KG1 (cell line): ENCODE measurements at regions not wholly inside any gene's neighbourhood (a gene's known extent, or its start where the extent isn't known, plus 50 kb on each side); places are given as distances from the start of the nearest gene placed in this dataset.
A peak's percentile ranks its signal among the peaks of the same experiment; 100 is the strongest.

Experiments used
- DNase-seq: peaks from one replicate; lab custom pipeline; 2025; lab: John Stamatoyannopoulos, UW

DNA sequence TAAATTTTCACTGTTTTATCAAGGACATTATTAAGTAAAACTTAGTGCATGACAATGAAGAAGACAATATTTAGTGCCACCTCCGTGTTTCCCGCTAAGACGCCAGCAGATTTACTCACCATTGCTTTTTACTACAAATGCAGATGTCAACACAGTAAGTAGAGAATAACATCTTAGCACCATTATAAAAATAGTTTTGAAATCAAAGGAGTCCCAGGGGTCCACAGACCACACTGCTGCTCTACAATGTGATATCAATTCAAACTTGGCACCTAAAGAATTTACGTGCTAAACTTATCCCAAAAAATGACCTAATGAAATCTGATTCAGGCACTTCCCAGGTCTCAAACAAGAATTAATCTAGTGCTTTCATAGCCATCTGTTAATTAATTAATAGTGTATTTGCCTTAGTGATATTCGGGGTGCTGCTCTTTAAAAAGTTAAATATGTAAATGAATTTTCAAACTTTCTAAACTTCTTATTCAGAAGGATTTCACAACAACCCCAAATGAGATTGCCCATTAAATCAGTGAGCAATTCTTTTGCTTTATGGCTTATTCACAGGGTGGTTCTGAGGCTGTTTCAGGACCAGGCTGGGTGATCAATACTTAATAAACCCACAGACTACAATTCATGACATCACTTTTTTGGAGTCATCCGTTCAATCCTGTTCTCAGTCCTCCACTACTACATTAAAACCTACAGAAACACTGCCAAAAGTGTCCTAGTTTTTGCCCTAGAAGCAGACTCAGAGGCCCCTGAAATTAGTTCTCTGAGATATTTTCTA is 161.3 kb upstream of the LMNTD1 start:
- no peak for DNase-seq

DNA sequence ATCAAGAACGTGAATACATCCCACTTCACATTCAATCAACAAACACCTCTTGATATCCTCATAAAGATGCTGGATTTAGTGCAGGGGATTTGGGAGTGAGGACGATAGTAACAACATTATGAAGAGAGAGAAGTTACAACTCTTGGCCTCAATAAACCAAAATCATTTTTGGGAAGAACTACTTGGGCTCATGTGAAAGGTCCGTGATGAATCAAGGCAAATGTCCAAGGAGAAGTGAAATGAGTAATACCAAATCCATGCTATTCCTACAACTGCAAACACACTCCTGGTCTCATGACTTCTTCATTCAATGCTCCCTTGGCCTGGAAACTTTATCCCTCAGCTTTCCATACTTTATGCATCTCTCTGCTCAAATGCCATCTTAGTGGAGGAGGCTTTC is 162.0 kb upstream of the LMNTD1 start:
- DNase-seq = no peak

DNA sequence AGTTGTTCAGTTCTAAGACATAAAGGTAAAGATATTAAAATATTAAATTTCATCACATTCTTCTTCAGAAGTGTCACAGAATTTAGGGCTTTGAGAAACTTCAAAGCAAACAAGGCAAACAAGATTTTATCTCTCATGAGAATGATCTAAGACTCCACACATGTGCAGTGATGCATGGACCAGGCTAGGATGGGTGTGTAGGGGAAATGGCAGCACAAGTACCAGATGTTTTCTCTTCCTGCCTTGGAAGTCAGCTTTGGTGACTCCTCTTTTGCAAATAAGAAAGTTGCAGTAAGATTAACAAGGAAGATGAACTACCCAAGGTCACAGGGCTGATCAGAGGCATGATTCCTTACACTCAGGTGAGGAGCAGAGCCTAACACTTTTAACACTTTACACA is 163.8 kb upstream of the LMNTD1 start:
- no peak for DNase-seq

DNA sequence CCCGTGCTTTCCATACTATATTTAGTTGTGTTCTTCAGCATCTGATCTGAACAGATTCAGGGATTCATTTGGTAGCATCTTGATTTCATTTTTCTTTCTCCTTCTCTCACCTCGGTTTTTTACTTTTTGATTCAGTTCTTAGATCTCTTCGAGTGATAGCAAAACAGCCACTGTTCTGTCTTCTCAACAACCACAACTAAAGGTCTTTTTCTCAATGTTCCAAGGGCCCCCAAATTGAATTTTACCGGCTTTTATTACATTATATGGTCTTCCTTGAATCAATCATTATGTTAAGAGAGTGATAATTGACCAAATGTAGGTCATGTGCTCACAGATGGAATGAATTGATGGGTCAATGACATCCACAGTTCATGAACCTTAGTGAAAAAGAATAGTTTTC is 164.5 kb upstream of the LMNTD1 start:
- no peak for DNase-seq

DNA sequence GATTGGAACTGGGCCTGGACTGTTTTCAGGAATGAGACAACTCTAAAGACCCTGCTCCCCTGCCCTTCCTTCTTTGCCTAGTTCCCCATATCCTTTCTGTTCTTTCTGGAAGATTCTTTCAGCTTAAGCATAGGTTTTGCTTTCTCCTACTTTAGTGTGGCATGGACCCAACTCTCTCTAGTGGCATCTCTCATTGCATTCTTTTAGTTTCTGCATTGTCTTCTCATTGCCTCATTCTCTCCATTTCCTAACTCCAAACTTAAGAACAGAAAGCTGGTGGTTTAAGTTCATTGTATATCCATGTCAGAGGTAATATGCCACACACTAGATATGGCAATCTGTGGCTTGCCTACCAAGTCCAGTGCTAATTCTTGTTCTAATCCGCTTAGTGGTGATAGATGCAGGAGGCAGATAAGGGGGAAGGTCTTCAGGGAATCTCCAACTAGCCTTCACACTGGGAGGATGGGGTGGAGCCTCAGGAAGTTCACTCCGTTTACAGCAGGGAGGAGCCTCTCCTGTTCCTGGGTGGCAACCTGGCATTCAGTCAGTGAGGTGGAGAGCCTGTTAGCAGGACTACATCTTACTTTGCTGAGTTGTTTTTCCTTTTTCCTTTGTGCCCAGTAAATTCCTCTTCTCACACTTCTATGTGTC is 165.1 kb upstream of the LMNTD1 start:
- DNase-seq = no peak

DNA sequence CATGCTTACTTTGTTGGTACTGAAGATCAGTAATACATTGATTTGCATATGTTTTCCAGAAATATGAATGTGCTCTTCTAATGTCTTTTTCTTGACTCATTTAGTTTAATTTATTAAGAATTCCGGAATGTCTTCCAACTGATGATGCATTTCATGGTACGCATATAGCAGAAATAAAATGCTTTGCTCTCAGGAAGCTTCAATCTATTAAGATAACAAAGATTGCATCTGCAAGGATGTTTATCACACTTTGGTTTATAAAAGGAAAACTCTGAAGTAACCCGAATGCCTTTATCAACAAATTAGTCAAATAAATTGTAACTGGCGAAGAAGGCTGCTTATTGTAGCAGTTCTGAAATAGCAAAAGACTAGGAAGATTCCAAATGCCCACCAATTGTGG is 166.4 kb upstream of the LMNTD1 start:
- no peak for DNase-seq

DNA sequence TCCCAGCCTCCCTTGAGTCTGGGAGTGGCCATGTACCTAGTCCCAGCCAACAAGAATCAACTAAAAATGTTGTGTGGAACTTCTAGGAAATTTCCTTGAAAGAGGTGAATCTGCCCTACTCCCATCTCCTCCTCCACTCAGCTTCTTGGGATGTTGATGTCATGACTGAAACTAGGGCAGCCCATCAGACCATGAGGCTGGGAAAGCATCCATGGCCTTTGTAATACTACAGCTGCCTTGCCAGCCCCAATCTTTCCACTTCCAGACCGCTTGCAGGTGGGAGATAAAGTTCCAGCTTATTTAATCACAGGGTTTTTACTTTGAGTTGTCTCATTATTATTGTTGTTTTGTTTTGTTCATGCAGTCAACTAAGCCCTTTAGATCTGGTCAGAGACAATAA is 170.3 kb upstream of the LMNTD1 start:
- no peak for DNase-seq

DNA sequence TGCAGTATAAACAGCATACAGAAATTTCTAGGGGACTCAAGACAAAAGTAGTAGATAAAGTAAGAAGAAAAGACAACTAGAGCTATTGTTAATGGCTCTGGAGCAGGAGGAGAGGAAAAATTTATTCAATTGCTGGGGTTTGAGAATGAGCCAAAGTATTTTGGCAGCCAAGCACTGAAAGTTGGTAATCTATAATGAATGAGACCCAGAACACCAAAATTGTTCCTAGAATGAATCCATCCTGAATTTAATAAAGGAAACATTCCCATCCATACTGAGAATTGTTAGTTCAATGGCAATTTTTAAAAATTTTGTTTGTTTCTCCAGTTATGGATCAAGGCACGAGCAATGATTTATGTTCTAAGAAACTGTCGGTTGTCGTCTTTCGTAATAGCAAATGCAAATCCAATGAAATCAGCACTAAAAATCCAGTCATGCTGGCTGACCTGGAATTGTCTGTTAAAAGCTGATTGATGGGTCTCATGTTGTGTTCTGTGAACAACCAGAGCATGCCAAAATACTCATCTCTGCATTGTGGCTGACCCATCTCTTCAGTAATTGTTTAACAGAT is 170.9 kb upstream of the LMNTD1 start:
- no peak for DNase-seq

DNA sequence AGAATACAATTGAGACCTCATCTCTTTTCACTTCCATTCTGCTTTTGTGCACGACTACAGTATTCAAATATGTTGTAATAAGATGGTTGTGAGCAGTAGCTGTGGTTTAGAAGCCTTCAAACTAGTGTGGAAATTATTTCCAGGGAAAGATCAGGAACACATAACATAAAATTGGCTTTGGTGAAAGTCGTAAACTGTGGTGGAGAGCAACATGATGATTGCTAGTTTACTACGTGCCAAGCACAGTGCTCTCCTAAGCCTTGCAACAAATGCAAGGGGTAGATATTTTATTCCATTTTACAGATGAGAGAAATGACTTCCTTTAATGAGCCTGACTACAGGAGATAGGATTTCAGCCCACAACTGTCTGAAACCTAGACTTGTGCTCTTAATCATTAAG is 172.4 kb upstream of the LMNTD1 start:
- no peak for DNase-seq

DNA sequence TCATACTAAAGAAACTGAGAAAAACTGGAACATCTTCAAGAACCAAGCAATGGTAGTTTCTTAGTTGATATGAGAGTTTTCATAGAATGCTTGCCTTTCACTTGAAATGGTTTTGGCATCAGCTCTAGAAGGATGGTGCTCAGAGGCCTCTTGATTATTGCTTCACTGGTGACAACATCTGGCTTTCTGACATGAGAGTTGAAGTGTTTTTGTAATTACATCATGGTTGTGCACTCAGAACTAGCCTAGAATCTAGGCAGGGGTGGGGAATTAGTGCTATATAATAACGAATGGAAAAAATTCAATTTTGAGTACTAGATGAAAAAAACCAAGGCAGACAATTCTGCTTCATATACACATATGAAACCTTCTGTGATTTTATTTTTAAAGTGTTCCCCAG is 172.8 kb upstream of the LMNTD1 start:
- no peak for DNase-seq

DNA sequence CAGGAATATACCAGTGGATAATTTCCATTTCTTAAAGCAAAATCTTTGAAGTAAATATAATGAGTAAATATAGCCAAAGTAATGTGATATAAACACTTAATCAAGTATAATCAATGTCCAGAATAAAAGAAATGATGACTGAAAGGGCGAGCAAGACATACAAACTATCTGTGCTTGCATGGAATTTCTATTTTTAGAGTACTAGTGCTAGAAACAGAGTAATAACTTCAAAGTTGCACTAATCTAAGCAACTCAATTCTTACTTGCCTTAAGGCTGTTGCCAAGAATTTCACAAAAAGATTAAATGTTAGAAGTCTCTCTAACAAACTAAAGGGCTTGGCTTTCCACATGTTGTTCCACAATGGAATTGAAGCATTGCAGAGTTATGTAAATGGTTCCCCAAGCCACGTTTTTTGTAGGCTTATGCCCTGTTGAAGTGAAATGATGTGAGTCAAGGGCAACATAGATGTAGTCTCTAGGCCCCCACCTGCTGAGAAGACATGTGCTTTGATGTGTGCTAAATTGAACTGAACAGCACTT is 175.0 kb upstream of the LMNTD1 start:
- DNase-seq = no peak

DNA sequence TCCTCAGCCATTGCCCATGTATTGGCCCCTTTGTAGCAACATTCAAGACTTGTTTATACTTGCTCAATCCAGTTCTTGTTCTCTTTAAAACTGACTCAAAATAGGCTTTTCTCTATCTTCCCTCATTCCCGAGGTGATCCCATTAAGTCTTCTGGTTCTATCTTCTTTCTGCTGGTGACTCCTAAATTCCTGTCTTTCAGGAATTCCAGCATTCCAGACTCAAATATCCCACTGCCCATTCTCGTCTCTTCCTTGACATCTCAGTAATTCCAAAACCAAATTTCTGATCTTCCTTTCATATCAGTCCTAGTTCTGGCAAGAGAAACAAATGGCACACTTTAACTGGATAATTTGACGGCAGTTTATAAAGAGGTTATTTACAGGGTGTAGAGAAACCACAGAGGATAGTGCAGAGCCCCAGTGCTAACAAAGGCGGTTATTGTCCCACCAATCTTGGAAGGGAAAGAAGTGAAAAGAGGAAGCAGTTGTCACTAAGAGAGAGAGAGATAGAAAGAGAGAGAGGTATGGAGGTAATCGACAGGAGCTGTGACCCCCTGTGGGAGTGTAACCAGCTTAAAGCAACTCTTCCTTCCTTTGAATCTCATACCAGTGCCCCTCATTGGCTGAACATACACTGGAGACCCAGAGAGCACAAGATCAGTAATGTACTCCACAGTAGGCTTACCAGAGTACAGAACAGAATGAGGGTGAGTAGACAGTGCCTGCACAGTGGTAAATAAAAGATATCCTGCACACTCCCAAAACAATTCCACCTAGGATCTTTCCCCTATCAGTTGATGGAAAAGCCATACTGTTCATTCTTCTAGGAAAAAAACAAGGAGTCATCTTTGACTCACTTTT is 177.6 kb upstream of the LMNTD1 start:
- DNase-seq = peak; percentile 71

DNA sequence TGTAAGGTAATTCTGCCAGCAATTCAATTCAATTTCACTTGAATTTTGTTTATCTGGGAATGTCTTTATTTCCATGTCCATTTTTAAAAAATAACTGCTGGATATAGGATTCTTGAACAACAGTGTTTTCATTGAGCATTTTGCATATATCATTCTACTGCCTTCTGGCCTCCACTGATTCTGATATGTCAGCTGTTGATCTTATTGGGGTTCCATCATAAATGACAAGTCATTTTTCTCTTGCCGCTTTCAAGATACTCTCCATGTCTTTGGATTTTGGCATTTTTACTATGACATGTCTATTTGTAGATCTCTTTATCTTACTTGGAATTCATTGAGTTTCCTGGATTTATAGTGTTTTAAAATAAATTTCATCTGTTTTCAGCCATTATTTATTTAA is 180.5 kb upstream of the LMNTD1 start:
- DNase-seq = no peak

DNA sequence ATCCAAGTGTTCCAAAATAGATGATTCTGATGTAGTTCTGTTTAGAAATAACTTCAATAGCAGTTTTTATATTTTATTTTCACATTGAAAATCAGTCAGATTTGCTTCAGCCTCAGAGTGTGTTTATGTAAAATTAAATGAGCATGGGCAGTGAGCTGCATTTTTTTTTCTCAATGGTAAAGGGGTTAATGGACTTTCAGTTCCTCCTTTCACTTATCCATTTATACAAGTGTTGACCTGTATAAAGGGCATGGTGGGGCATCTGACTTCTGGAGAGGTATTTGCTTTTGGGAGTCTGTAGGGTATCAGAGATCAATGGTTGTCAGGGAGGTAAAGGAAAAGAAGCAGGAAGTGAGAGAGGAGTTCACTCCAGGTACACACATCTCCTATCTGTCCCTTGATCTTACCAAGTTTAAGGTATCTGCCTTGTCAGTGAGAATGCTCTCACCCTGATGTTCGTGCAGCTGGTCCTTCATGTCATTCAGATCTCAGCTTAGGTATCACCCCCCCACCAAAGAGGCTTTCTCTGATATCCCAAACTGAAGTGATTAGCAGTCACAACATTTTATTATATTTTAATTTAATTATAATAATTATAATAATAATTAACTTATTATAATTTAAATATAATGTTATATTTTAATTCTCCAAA is 181.6 kb upstream of the LMNTD1 start:
- DNase-seq = no peak

DNA sequence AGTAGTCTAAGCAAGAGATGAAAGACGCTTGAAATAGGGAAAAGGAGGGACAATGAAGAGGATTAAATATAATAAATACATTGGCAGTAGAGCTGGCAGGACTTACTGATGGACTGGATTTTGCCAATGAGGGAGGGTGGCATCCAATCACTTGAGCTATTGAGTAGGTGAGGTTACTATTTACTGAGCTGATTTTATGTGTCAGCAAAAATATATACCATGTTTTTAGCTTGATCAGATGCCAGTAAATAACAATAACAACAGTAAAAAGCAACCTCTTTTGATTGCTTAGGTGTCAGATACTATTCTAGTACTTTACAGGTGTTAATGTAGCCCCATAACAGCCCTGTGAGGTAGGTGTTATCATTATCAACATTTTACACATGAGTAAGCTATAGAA is 187.5 kb upstream of the LMNTD1 start:
- no peak for DNase-seq

DNA sequence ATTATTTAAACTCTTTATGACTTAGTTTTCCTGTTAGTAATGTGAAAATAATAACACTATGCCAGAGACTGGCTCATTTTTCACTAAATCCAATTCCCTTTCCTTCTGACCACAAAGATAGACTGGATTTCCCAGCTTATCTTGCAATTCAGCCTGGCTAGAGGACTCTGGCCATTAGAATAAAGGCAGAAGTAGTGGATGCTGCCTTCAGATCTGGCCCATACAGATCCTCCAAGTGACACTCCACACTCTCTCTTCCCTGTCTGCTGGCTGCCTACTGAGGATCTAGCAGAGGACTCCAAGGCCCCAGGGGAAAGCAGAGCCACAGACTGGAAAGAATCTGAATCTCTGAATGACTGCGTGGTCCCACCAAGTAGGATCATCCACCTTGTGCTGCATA is 188.8 kb upstream of the LMNTD1 start:
- DNase-seq = no peak

DNA sequence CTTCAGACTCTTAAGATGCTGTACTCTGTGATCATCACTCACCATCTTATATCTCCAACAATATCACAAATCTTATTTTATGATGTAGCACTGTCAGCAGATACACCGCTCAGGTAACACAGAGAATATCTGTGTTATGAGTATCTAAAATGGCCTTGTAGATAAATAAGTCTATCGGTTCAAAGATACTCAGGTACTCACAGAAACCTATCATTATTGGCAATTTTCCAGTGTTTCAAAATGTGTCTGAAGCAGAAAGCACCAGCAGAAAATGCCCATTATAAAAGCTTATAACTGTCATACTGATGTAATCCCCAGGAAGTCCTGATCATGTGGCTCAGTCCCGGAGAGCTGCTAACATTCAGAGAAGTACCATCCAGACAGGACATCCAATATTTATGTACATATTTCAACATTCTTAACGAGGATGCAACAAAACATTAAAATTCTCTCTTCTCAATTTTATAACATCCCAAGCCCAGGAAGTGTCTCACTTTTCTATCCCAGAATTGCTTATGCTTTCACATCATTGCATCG is 190.7 kb upstream of the LMNTD1 start:
- DNase-seq = no peak

DNA sequence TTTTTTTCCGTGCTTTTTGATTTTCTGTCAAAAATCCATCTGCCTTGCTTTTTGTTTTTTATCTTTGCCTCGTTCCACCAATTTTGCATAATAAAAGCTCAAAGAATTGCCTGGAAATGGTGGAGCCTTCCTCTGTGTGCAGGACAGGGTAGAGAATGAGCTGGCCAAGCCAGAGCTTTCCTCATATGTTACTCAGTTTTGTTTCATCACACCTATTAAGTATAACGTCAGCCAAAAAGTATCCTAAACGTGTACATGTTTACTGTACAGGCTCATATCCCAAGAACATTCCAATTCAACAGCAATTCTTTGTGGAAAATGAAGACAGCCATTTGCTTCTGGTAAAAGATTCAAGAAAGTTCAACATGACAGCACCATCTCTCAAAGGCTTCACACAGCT is 191.2 kb upstream of the LMNTD1 start:
- DNase-seq = no peak

DNA sequence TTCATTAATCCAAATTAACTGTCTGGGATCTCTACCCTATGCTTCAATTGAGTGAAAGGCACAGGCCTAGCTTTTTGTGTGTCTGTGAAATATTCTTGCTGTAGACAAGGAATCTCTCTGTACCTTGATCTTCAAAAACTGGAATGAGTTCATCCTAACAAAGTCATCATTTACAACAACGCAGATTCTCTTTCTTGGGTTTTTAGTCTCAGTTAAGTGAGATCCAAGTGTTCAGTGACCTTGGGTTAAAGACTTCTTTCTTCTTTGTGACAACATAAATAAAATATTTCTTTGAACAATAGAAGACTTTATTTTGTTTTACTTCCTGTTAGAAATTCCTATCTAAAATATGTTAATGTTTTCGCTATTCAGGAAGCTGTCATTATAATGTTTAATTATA is 192.2 kb upstream of the LMNTD1 start:
- no peak for DNase-seq

DNA sequence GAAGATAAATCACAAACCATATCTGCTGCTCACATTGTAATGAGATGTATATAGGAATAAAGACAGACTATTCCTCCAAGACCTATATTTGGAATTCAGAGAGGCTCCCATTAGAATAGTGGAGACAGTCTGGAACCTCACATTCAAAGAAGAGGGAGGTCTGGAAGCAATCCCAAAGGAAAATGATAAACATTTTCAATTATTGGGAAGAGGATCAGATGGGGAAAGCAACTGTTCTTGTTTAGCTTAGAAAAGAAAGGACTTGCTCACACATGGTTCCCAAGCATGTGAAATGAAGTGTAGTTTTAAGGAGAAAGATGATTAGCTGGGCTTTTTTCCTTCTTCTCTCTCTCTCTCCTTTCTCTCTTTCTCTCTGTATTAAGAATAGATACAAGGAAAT is 193.0 kb upstream of the LMNTD1 start:
- no peak for DNase-seq

DNA sequence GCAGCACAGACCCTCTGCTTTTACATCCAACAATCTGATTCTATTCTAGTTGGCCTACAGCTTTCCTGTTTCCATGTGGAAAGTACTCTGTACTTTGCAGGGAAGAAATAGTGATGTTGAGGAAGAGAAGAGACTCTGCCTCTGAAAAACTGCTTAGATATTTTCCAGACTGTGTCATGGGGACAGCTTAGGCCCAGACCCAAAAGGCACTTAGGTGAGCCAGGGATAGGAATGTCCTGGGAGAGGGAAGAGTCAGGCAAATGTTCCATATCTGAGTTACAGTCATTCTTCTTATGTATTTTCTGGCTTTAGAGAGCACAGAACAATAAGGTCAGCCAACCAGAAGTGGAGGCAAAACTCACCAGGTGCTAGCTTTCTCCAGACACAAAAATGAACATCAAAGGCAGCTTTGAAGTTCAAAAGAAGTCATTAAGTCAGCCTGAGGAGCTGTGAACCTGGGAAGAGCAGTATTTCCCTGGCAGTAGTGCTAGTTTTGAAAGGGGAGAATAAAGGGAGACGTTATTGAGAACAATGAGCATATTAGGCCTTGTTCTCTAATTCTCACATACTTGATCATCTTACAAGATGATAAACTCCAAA is 199.7 kb upstream of the LMNTD1 start:
- DNase-seq = no peak
